Upper lobe of left lung (tissue), 4 donors: ENCODE measurements at regions not wholly inside any gene's neighbourhood (a gene's known extent, or its start where the extent isn't known, plus 50 kb on each side); places are given as distances from the start of the nearest gene placed in this dataset.

Source experiments
- POLR2AphosphoS5 ChIP-seq, 2 donors: sonication (generic); formaldehyde crosslinking; IDR thresholded peaks; one replicate each; pipeline ENCODE4 v1.5.1; 2017; ENCODE audit warnings: antibody characterized with exemption in 2 of 2
- TF ChIP-seq, protein P1 (sequence below), 6 experiments: fragments of 450-650 bp in 4 of 6; fragments of 200-600 bp in 2 of 6; sonication (generic) in 2 of 6; IDR thresholded peaks; one replicate each; pipeline ENCODE4 v1.5.1; 2016 to 2019; ENCODE audit warnings: antibody characterized with exemption in 6 of 6

DNA sequence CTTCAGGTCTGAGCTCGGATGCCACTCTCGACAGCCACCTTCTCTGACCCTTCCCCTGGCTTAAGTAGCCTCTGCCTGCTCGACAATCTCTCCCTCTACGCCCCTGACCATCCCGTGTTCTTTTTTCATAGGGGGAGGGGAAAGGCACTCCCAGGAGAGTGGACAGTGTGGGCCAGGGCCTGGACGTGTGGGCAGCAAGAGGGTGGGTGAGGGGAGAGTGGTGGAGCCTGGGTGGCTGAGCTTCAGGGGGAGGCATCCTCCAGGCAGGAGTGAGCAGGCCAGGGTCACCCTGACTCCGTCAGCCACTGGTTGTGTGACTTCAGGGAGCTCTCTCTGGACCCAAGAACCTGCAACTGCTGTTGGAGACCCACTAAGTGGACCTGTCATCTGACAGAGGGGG, 92.7 kb downstream of the CEBPB start:
- TF ChIP-seq, protein P1, sequence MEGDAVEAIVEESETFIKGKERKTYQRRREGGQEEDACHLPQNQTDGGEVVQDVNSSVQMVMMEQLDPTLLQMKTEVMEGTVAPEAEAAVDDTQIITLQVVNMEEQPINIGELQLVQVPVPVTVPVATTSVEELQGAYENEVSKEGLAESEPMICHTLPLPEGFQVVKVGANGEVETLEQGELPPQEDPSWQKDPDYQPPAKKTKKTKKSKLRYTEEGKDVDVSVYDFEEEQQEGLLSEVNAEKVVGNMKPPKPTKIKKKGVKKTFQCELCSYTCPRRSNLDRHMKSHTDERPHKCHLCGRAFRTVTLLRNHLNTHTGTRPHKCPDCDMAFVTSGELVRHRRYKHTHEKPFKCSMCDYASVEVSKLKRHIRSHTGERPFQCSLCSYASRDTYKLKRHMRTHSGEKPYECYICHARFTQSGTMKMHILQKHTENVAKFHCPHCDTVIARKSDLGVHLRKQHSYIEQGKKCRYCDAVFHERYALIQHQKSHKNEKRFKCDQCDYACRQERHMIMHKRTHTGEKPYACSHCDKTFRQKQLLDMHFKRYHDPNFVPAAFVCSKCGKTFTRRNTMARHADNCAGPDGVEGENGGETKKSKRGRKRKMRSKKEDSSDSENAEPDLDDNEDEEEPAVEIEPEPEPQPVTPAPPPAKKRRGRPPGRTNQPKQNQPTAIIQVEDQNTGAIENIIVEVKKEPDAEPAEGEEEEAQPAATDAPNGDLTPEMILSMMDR (IDR thresholded peaks at IDR 0.05) = no peak
- no peak for TF ChIP-seq POLR2AphosphoS5 (IDR thresholded peaks at IDR 0.05)
